GM23338 (cell line): ENCODE measurements at regions not wholly inside any gene's neighbourhood (a gene's known extent, or its start where the extent isn't known, plus 50 kb on each side); places are given as distances from the start of the nearest gene placed in this dataset.

Source experiments
- ATAC-seq: fragments of 200-7000 bp; cut with Tn5 transposase; 3 replicates; pipeline ENCODE4 v1.9.1; 2020
- DNase-seq: peaks from one replicate; pipeline ENCODE4 v3.0.0-alpha.2; 2015; ENCODE audit warnings: low spot score
- H2AFZ ChIP-seq: fragments of 200-600 bp; sonication (generic); 2 replicates; pipeline ENCODE4 v1.8.0; 2016; ENCODE audit warnings: antibody characterized with exemption, mild to moderate bottlenecking, moderate library complexity
- H3F3A ChIP-seq: fragments of 200-600 bp; sonication (generic); replicated peaks from 2 replicates; pipeline ENCODE4 v1.8.0; 2017; ENCODE audit warnings: antibody characterized with exemption, mixed run types, low read depth
- H3K27ac ChIP-seq: fragments of 200-600 bp; sonication (generic); 2 replicates; pipeline ENCODE4 v1.6.1; 2016; ENCODE audit warnings: low read depth
- H3K27me3 ChIP-seq: fragments of 200-600 bp; sonication (generic); 2 replicates; pipeline ENCODE4 v1.8.0; 2016; ENCODE audit warnings: mild to moderate bottlenecking, mixed run types, moderate library complexity; ENCODE audit not compliant: insufficient read depth
- H3K36me3 ChIP-seq: fragments of 200-600 bp; sonication (generic); 2 replicates; pipeline ENCODE4 v1.8.0; 2016; ENCODE audit warnings: mild to moderate bottlenecking; ENCODE audit not compliant: insufficient read depth
- H3K4me1 ChIP-seq: fragments of 200-600 bp; sonication (generic); 2 replicates; pipeline ENCODE4 v1.8.0; 2016; ENCODE audit warnings: mild to moderate bottlenecking, moderate library complexity; ENCODE audit not compliant: insufficient read depth
- H3K4me2 ChIP-seq: fragments of 200-600 bp; sonication (generic); 2 replicates; pipeline ENCODE4 v1.7.1; 2017; ENCODE audit warnings: mixed run types
- H3K4me3 ChIP-seq: fragments of 200-600 bp; sonication (generic); 2 replicates; pipeline ENCODE4 v1.6.1; 2016; ENCODE audit warnings: mixed run types
- H3K79me2 ChIP-seq: fragments of 200-600 bp; sonication (generic); replicated peaks from 2 replicates; pipeline ENCODE4 v1.8.0; 2017; ENCODE audit warnings: mild to moderate bottlenecking; ENCODE audit not compliant: insufficient read depth
- H3K9me2 ChIP-seq: fragments of 200-600 bp; sonication (generic); 2 replicates; pipeline ENCODE4 v1.8.0; 2017; ENCODE audit not compliant: insufficient read depth
- H4K20me1 ChIP-seq: fragments of 200-600 bp; sonication (generic); replicated peaks from 2 replicates; pipeline ENCODE4 v1.8.0; 2017; ENCODE audit warnings: mild to moderate bottlenecking; ENCODE audit not compliant: insufficient read depth
- H3K27ac Mint-ChIP-seq: 2 replicates; pipeline ENCODE4 v1.8.0; 2020; ENCODE audit warnings: inconsistent platforms, mild to moderate bottlenecking, moderate library complexity, mixed read lengths
- H3K27me3 Mint-ChIP-seq: 3 replicates; pipeline ENCODE4 v1.8.0; 2022; ENCODE audit warnings: low read depth, mild to moderate bottlenecking, moderate library complexity, mixed read lengths, inconsistent platforms; ENCODE audit not compliant: insufficient read depth, poor library complexity
- H3K36me3 Mint-ChIP-seq: 3 replicates; pipeline ENCODE4 v1.8.0; 2021; ENCODE audit warnings: low read depth, mild to moderate bottlenecking, inconsistent platforms, moderate library complexity, mixed read lengths
- H3K4me1 Mint-ChIP-seq: 3 replicates; pipeline ENCODE4 v1.8.0; 2020; ENCODE audit warnings: mild to moderate bottlenecking, inconsistent platforms, mixed read lengths
- H3K4me3 Mint-ChIP-seq: 3 replicates; pipeline ENCODE4 v1.8.0; 2021; ENCODE audit warnings: moderate library complexity, mild to moderate bottlenecking, inconsistent platforms, mixed read lengths
- H3K9me3 Mint-ChIP-seq: 3 replicates; pipeline ENCODE4 v1.8.0; 2020; ENCODE audit warnings: moderate library complexity, mild to moderate bottlenecking, inconsistent platforms, mixed read lengths
- CREB1 ChIP-seq: fragments of 250-450 bp; sonication (Bioruptor Pico); IDR thresholded peaks from 2 replicates; pipeline ENCODE4 v1.5.0; 2020; ENCODE audit warnings: low read depth, mild to moderate bottlenecking, moderate library complexity
- CTCF ChIP-seq, 2 experiments: fragments of 200-600 bp in 1 of 2; sonication (generic) in 1 of 2; conservative IDR thresholded peaks; 2 replicates each; pipeline versions ENCODE4 v1.5.1 to v1.6.1; 2016 to 2017; ENCODE audit warnings: antibody characterized with exemption in 2 of 2, low read depth in 2 of 2, mild to moderate bottlenecking in 2 of 2, moderate library complexity in 1 of 2
- ETS1 ChIP-seq: IDR thresholded peaks from 2 replicates; pipeline ENCODE4 v1.6.1; 2016; ENCODE audit warnings: antibody characterized with exemption
- EZH2 ChIP-seq: fragments of 200-600 bp; sonication (generic); IDR thresholded peaks from one replicate; pipeline ENCODE4 v1.8.0; 2017; ENCODE audit warnings: antibody characterized with exemption, mild to moderate bottlenecking, low read depth; ENCODE audit not compliant: unreplicated experiment
- EZH2phosphoT487 ChIP-seq: fragments of 200-600 bp; sonication (generic); IDR thresholded peaks from one replicate; pipeline ENCODE4 v1.8.1; 2018; ENCODE audit warnings: antibody characterized with exemption; ENCODE audit not compliant: unreplicated experiment
- JUNB ChIP-seq: IDR thresholded peaks from one replicate; pipeline ENCODE4 v1.6.1; 2016; ENCODE audit warnings: antibody characterized with exemption; ENCODE audit not compliant: unreplicated experiment
- NANOG ChIP-seq: IDR thresholded peaks from 2 replicates; pipeline ENCODE4 v1.6.1; 2016; ENCODE audit warnings: antibody characterized with exemption, borderline replicate concordance
- POLR2AphosphoS5 ChIP-seq: IDR thresholded peaks from 2 replicates; pipeline ENCODE4 v1.6.1; 2016; ENCODE audit warnings: antibody characterized with exemption, low read depth
- REST ChIP-seq: IDR thresholded peaks from one replicate; pipeline ENCODE4 v1.6.1; 2018; ENCODE audit warnings: antibody characterized with exemption; ENCODE audit not compliant: unreplicated experiment
- STAT1 ChIP-seq: IDR thresholded peaks from one replicate; pipeline ENCODE4 v1.6.1; 2016; ENCODE audit warnings: antibody characterized with exemption; ENCODE audit not compliant: unreplicated experiment
- ZNF114 ChIP-seq: fragments of 250-450 bp; sonication (Bioruptor Pico); IDR thresholded peaks from 2 replicates; pipeline ENCODE4 v1.5.0; 2020; ENCODE audit warnings: mild to moderate bottlenecking, moderate library complexity
- ZNF331 ChIP-seq: fragments of 250-450 bp; sonication (Bioruptor Pico); IDR thresholded peaks from 2 replicates; pipeline ENCODE4 v1.5.0; 2020; ENCODE audit warnings: low read depth, mild to moderate bottlenecking, moderate library complexity
- ZNF462 ChIP-seq: fragments of 250-450 bp; sonication (Bioruptor Pico); IDR thresholded peaks from 2 replicates; pipeline ENCODE4 v1.5.0; 2020; ENCODE audit warnings: mild to moderate bottlenecking, moderate library complexity

GRCh38 chr3:151976211-151977050 is 103.0 kb downstream of the SUCNR1 start:
- Histone ChIP-seq H3K27me3 (no peaks in the 10 kb centered on the region), H3K4me3 (no peak overlapping the region), H2AFZ (no peak overlapping the region), H3K4me1 (no peaks in the 10 kb centered on the region), H3K79me2 (no peaks in the 10 kb centered on the region), H3K9me2 (no peaks in the 10 kb centered on the region; the same call in 1 of the 2 replicates), H3K36me3 (no peaks in the 10 kb centered on the region), H3K4me2 (no peak overlapping the region), H4K20me1 (no peaks in the 10 kb centered on the region), H3F3A (no peaks in the 10 kb centered on the region), H3K27ac (no peak overlapping the region)
- H3K9me3 Mint-ChIP-seq, result peaks cover 3% of the 10 kb centered on the region; the same call in 1 of the 3 replicates
- peaks cover 2% of the 10 kb centered on the region for H3K27me3 Mint-ChIP-seq
- H3K36me3 Mint-ChIP-seq, result no peaks in the 10 kb centered on the region
- TF ChIP-seq EZH2 (no peak), EZH2phosphoT487 (no peak), POLR2AphosphoS5 (no peak), JUNB (no peak), NANOG (no peak), CTCF (conservative IDR thresholded peaks at IDR 0.05; ENCODE audit: low read depth in 2 of 2) (no peak), CREB1 (CRISPR knock-in tag) (no peak), ZNF114 (CRISPR knock-in tag) (no peak), REST (no peak), ETS1 (no peak), ZNF331 (no peak), ZNF462 (CRISPR knock-in tag) (no peak), STAT1 (no peak)
- H3K4me1 Mint-ChIP-seq, result peaks cover 4% of the 10 kb centered on the region; the same call in 1 of the 3 replicates
- ATAC-seq (no peak), DNase-seq (no peak)
- no peak overlapping the region for H3K27ac Mint-ChIP-seq
- H3K4me3 Mint-ChIP-seq, result no peak overlapping the region
